NT2/D1 (cell line): ENCODE measurements at regions not wholly inside any gene's neighbourhood (a gene's known extent, or its start where the extent isn't known, plus 50 kb on each side); places are given as distances from the start of the nearest gene placed in this dataset.

ENCODE experiments used
- DNase-seq: peaks from one replicate; pipeline ENCODE4 v3.0.0-alpha.2; 2011; ENCODE audit warnings: low read depth, low spot score
- H3K27me3 ChIP-seq: 2 replicates; pipeline ENCODE4 v1.6.0; 2011; ENCODE audit warnings: mild to moderate bottlenecking; ENCODE audit not compliant: insufficient read length, insufficient read depth
- H3K36me3 ChIP-seq: 2 replicates; pipeline ENCODE4 v1.6.1; 2011; ENCODE audit warnings: mild to moderate bottlenecking, low read length, mixed read lengths; ENCODE audit not compliant: insufficient read depth, insufficient read length
- H3K4me1 ChIP-seq: 2 replicates; pipeline ENCODE4 v1.5.1; 2011; ENCODE audit not compliant: insufficient read depth, insufficient read length
- H3K4me3 ChIP-seq: 2 replicates; pipeline ENCODE4 v1.5.1; 2011; ENCODE audit warnings: low read depth; ENCODE audit not compliant: insufficient read length
- H3K9ac ChIP-seq: 2 replicates; pipeline ENCODE4 v1.6.0; 2011; ENCODE audit warnings: low read depth; ENCODE audit not compliant: insufficient read length
- H3K9me3 ChIP-seq: 2 replicates; pipeline ENCODE4 v1.5.1; 2011; ENCODE audit warnings: mild to moderate bottlenecking, low read length; ENCODE audit not compliant: insufficient read depth
- SUZ12 ChIP-seq: IDR thresholded peaks from 2 replicates; pipeline ENCODE4 v1.6.1; 2011; ENCODE audit not compliant: insufficient read length, insufficient read depth; ENCODE audit errors: extremely low read depth
- YY1 ChIP-seq: IDR thresholded peaks from 2 replicates; pipeline ENCODE4 v1.6.1; 2011; ENCODE audit not compliant: insufficient read length, insufficient read depth
- ZNF274 ChIP-seq: IDR thresholded peaks from 2 replicates; pipeline ENCODE4 v1.6.1; 2011; ENCODE audit warnings: mild to moderate bottlenecking, low read depth, low read length

DNA sequence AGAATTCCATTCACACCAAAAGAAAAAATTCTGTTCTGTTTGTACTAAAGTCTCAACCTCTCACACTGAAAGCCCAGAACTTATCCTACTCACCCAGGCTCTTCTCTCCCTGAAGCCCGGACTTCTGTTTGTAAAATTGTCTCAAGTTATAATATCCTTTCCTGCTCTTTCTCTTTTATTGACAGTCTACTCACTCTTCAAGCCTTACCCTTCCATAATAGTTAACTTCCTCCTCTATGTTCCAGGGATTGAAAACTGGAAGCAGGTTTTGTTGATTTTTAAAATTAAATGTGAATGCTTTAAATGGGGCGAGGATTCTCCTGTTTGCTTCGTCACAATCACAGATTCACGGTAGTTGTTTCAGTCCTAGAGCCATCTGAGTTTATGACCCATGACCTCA, 51.7 kb upstream of the CCDC112 start:
- no peaks in the 10 kb centered on the region for H3K9me3 ChIP-seq
- no peak for DNase-seq
- no peak overlapping the region for H3K9ac ChIP-seq
- no peaks in the 10 kb centered on the region for H3K36me3 ChIP-seq
- H3K27me3 ChIP-seq: no peaks in the 10 kb centered on the region
- no peak overlapping the region for H3K4me3 ChIP-seq
- no peak for TF ChIP-seq SUZ12
- no peak for TF ChIP-seq ZNF274
- no peak for TF ChIP-seq YY1
- H3K4me1 ChIP-seq: no peaks in the 10 kb centered on the region
